Left lung (tissue), 4 donors: ENCODE measurements at regions not wholly inside any gene's neighbourhood (a gene's known extent, or its start where the extent isn't known, plus 50 kb on each side); places are given as distances from the start of the nearest gene placed in this dataset.

Source experiments
- ATAC-seq: fragments of 200-7000 bp; cut with Tn5 transposase; one replicate; pipeline ENCODE4 v1.9.1; 2020; ENCODE audit warnings: moderate library complexity
- DNase-seq, 4 donors: peaks; one replicate each; pipeline ENCODE4 v3.0.0-alpha.2; 2013 to 2020
- H3K27ac ChIP-seq, 2 donors: fragments of 200-600 bp; sonication (generic) in 1 of 2; one replicate each; pipeline versions ENCODE4 v1.5.0 to v1.8.0; 2020 to 2021
- H3K27me3 ChIP-seq, 2 donors: fragments of 200-600 bp; sonication (generic) in 1 of 2; one replicate each; pipeline versions ENCODE4 v1.5.0 to v1.8.0; 2020 to 2021
- H3K36me3 ChIP-seq, 2 donors: fragments of 200-600 bp; sonication (generic) in 1 of 2; one replicate each; pipeline versions ENCODE4 v1.5.0 to v1.8.0; 2020 to 2021
- H3K4me1 ChIP-seq, 2 donors: fragments of 200-600 bp; one replicate each; pipeline ENCODE4 v1.8.0; 2021
- H3K4me3 ChIP-seq, 2 donors: fragments of 200-600 bp; sonication (generic) in 1 of 2; one replicate each; pipeline versions ENCODE4 v1.5.0 to v1.8.0; 2020 to 2021; ENCODE audit warnings: mild to moderate bottlenecking in 1 of 2
- H3K9me3 ChIP-seq, 2 donors: fragments of 200-600 bp; sonication (generic) in 1 of 2; one replicate each; pipeline versions ENCODE4 v1.5.0 to v1.8.0; 2020 to 2021
- CTCF ChIP-seq, 2 donors: fragments of 200-600 bp; sonication (generic) in 1 of 2; IDR thresholded peaks; one replicate each; pipeline versions ENCODE4 v1.5.0 to v1.8.0; 2021; ENCODE audit warnings: antibody characterized with exemption in 2 of 2
- intact Hi-C, 2 donors: fragments of 100-400 bp; cut with DNase I; formaldehyde crosslinking; loops; one replicate each; pipeline versions ENCODE4 v1.11.2 to v1.14.2; 2022
- donor health status: DM: no; HTN: yes; CAD: no.
- donor health status: DM: no; HTN: no; CAD: no.

- Histone ChIP-seq H3K36me3 (no peaks in the 10 kb centered on the region), H3K4me3 (no peak overlapping the region), H3K27ac (no peak overlapping the region), H3K9me3 (peaks cover 0 to 1% of the 10 kb centered on the region in 2 donors), H3K4me1 (no peaks in the 10 kb centered on the region), H3K27me3 (no peaks in the 10 kb centered on the region)
- TF ChIP-seq CTCF (IDR thresholded peaks at IDR 0.05) = no peak
- DNase-seq (no peak), ATAC-seq (no peak)
- intact Hi-C loops = no loop called here
These were observed 211.8 kb downstream of the NEDD1 start for GRCh38 chr12:97118796-97119375.

- Histone ChIP-seq H3K27ac (no peak overlapping the region), H3K36me3 (no peaks in the 10 kb centered on the region), H3K4me3 (no peak overlapping the region), H3K4me1 (no peaks in the 10 kb centered on the region), H3K9me3 (no peaks in the 10 kb centered on the region), H3K27me3 (no peaks in the 10 kb centered on the region)
- ATAC-seq (no peak), DNase-seq (no peak)
- intact Hi-C loops = no loop called here
- no peak for TF ChIP-seq CTCF (IDR thresholded peaks at IDR 0.05)
These were observed 220.0 kb downstream of the NEDD1 start for GRCh38 chr12:97127061-97127460.

- Histone ChIP-seq H3K27me3 (no peaks in the 10 kb centered on the region), H3K27ac (no peak overlapping the region), H3K36me3 (no peaks in the 10 kb centered on the region), H3K9me3 (no peaks in the 10 kb centered on the region), H3K4me1 (no peaks in the 10 kb centered on the region), H3K4me3 (no peak overlapping the region)
- no peak for DNase-seq
- no peak for TF ChIP-seq CTCF (IDR thresholded peaks at IDR 0.05)
- ATAC-seq = no peak
- intact Hi-C loops = no loop called here
These were observed 224.3 kb downstream of the NEDD1 start for GRCh38 chr12:97131220-97131981.

- no peaks in the 10 kb centered on the region for H3K27me3 ChIP-seq
- H3K27ac ChIP-seq = no peak overlapping the region
These were observed 225.2 kb downstream of the NEDD1 start for GRCh38 chr12:97132270-97132669.

More at GRCh38 chr12:97132270-97132669, 225.2 kb downstream of the NEDD1 start:
- Histone ChIP-seq H3K9me3 (no peaks in the 10 kb centered on the region), H3K4me1 (no peaks in the 10 kb centered on the region), H3K36me3 (no peaks in the 10 kb centered on the region), H3K4me3 (no peak overlapping the region)
- ATAC-seq (no peak), DNase-seq (no peak)
- intact Hi-C loops = no loop called here
- TF ChIP-seq CTCF (IDR thresholded peaks at IDR 0.05) = no peak
